ENCODE measurements at regions not wholly inside any gene's neighbourhood (a gene's known extent, or its start where the extent isn't known, plus 50 kb on each side); places are given as distances from the start of the nearest gene placed in this dataset.

- H3K27me3 ChIP-seq (replicated peaks; ENCODE audit: control insufficient read depth, insufficient read depth, low read length, poor library complexity, severe bottlenecking), result no peaks in the 10 kb centered on the region
- no peak for DNase-seq
- no peak overlapping the region for H3K27ac ChIP-seq (ENCODE audit: insufficient read depth, low read length, poor library complexity, severe bottlenecking)
- no peak overlapping the region for H3K4me3 ChIP-seq (ENCODE audit: insufficient read depth, low read depth, low read length, poor library complexity, severe bottlenecking)
- H3K36me3 ChIP-seq (ENCODE audit: control insufficient read depth, insufficient read depth, low read length), result no peaks in the 10 kb centered on the region
- no peaks in the 10 kb centered on the region for H3K4me1 ChIP-seq (ENCODE audit: control insufficient read depth, insufficient read depth, low read length, poor library complexity, severe bottlenecking)
- no peaks in the 10 kb centered on the region for H3K9me3 ChIP-seq (ENCODE audit: control insufficient read depth, low read length)
These were observed 70.0 kb downstream of the IRX2 start for GRCh38 chr5:2681476-2681875.

- H3K4me3 ChIP-seq (ENCODE audit: insufficient read depth, low read depth, low read length, poor library complexity, severe bottlenecking), result no peak overlapping the region
- H3K36me3 ChIP-seq (ENCODE audit: control insufficient read depth, insufficient read depth, low read length), result no peaks in the 10 kb centered on the region
- no peaks in the 10 kb centered on the region for H3K27me3 ChIP-seq (replicated peaks; ENCODE audit: control insufficient read depth, insufficient read depth, low read length, poor library complexity, severe bottlenecking)
- no peaks in the 10 kb centered on the region for H3K4me1 ChIP-seq (ENCODE audit: control insufficient read depth, insufficient read depth, low read length, poor library complexity, severe bottlenecking)
- no peak for DNase-seq
- no peak overlapping the region for H3K27ac ChIP-seq (ENCODE audit: insufficient read depth, low read length, poor library complexity, severe bottlenecking)
- no peaks in the 10 kb centered on the region for H3K9me3 ChIP-seq (ENCODE audit: control insufficient read depth, low read length)
These were observed 70.5 kb downstream of the IRX2 start for GRCh38 chr5:2680979-2681378.

GRCh38 chr5:2677689-2678088, 73.8 kb downstream of the IRX2 start:
- DNase-seq, result no peak
- no peaks in the 10 kb centered on the region for H3K27me3 ChIP-seq (replicated peaks; ENCODE audit: control insufficient read depth, insufficient read depth, low read length, poor library complexity, severe bottlenecking)
- H3K9me3 ChIP-seq (ENCODE audit: control insufficient read depth, low read length), result no peaks in the 10 kb centered on the region
- H3K27ac ChIP-seq (ENCODE audit: insufficient read depth, low read length, poor library complexity, severe bottlenecking), result no peak overlapping the region
- H3K4me1 ChIP-seq (ENCODE audit: control insufficient read depth, insufficient read depth, low read length, poor library complexity, severe bottlenecking), result no peaks in the 10 kb centered on the region
- H3K36me3 ChIP-seq (ENCODE audit: control insufficient read depth, insufficient read depth, low read length), result no peaks in the 10 kb centered on the region
- H3K4me3 ChIP-seq (ENCODE audit: insufficient read depth, low read depth, low read length, poor library complexity, severe bottlenecking), result no peak overlapping the region

GRCh38 chr5:2675548-2675947, 75.9 kb downstream of the IRX2 start:
- Histone ChIP-seq H3K4me3 (ENCODE audit: insufficient read depth, low read depth, low read length, poor library complexity, severe bottlenecking) (no peak overlapping the region), H3K27ac (ENCODE audit: insufficient read depth, low read length, poor library complexity, severe bottlenecking) (no peak overlapping the region), H3K4me1 (ENCODE audit: control insufficient read depth, insufficient read depth, low read length, poor library complexity, severe bottlenecking) (no peaks in the 10 kb centered on the region), H3K36me3 (ENCODE audit: control insufficient read depth, insufficient read depth, low read length) (no peaks in the 10 kb centered on the region), H3K27me3 (replicated peaks; ENCODE audit: control insufficient read depth, insufficient read depth, low read length, poor library complexity, severe bottlenecking) (no peaks in the 10 kb centered on the region), H3K9me3 (ENCODE audit: control insufficient read depth, low read length) (no peaks in the 10 kb centered on the region)
- no peak for DNase-seq

GRCh38 chr5:2674456-2674855, 77.0 kb downstream of the IRX2 start:
- no peak overlapping the region for H3K27ac ChIP-seq (ENCODE audit: insufficient read depth, low read length, poor library complexity, severe bottlenecking)
- DNase-seq, result no peak

GRCh38 chr5:2670940-2671339, 80.5 kb downstream of the IRX2 start:
- no peak overlapping the region for H3K4me3 ChIP-seq (ENCODE audit: insufficient read depth, low read depth, low read length, poor library complexity, severe bottlenecking)
- H3K9me3 ChIP-seq (ENCODE audit: control insufficient read depth, low read length), result no peaks in the 10 kb centered on the region
- no peak overlapping the region for H3K27ac ChIP-seq (ENCODE audit: insufficient read depth, low read length, poor library complexity, severe bottlenecking)
- no peaks in the 10 kb centered on the region for H3K27me3 ChIP-seq (replicated peaks; ENCODE audit: control insufficient read depth, insufficient read depth, low read length, poor library complexity, severe bottlenecking)
- no peaks in the 10 kb centered on the region for H3K36me3 ChIP-seq (ENCODE audit: control insufficient read depth, insufficient read depth, low read length)
- DNase-seq, result no peak
- no peaks in the 10 kb centered on the region for H3K4me1 ChIP-seq (ENCODE audit: control insufficient read depth, insufficient read depth, low read length, poor library complexity, severe bottlenecking)

More at GRCh38 chr5:2674456-2674855, 77.0 kb downstream of the IRX2 start:
- Histone ChIP-seq H3K4me1 (ENCODE audit: control insufficient read depth, insufficient read depth, low read length, poor library complexity, severe bottlenecking) (no peaks in the 10 kb centered on the region), H3K36me3 (ENCODE audit: control insufficient read depth, insufficient read depth, low read length) (no peaks in the 10 kb centered on the region), H3K9me3 (ENCODE audit: control insufficient read depth, low read length) (no peaks in the 10 kb centered on the region), H3K27me3 (replicated peaks; ENCODE audit: control insufficient read depth, insufficient read depth, low read length, poor library complexity, severe bottlenecking) (no peaks in the 10 kb centered on the region), H3K4me3 (ENCODE audit: insufficient read depth, low read depth, low read length, poor library complexity, severe bottlenecking) (no peak overlapping the region)

GRCh38 chr5:2669913-2670312, 81.6 kb downstream of the IRX2 start:
- DNase-seq, result no peak
- H3K9me3 ChIP-seq (ENCODE audit: control insufficient read depth, low read length), result no peaks in the 10 kb centered on the region
- H3K36me3 ChIP-seq (ENCODE audit: control insufficient read depth, insufficient read depth, low read length), result no peaks in the 10 kb centered on the region

GRCh38 chr5:2669259-2669658, 82.2 kb downstream of the IRX2 start:
- Histone ChIP-seq H3K4me1 (ENCODE audit: control insufficient read depth, insufficient read depth, low read length, poor library complexity, severe bottlenecking) (no peaks in the 10 kb centered on the region), H3K4me3 (ENCODE audit: insufficient read depth, low read depth, low read length, poor library complexity, severe bottlenecking) (no peak overlapping the region), H3K36me3 (ENCODE audit: control insufficient read depth, insufficient read depth, low read length) (no peaks in the 10 kb centered on the region), H3K9me3 (ENCODE audit: control insufficient read depth, low read length) (no peaks in the 10 kb centered on the region), H3K27ac (ENCODE audit: insufficient read depth, low read length, poor library complexity, severe bottlenecking) (no peak overlapping the region), H3K27me3 (replicated peaks; ENCODE audit: control insufficient read depth, insufficient read depth, low read length, poor library complexity, severe bottlenecking) (no peaks in the 10 kb centered on the region)
- DNase-seq, result no peak

More at GRCh38 chr5:2669913-2670312, 81.6 kb downstream of the IRX2 start:
- Histone ChIP-seq H3K27me3 (replicated peaks; ENCODE audit: control insufficient read depth, insufficient read depth, low read length, poor library complexity, severe bottlenecking) (no peaks in the 10 kb centered on the region), H3K4me1 (ENCODE audit: control insufficient read depth, insufficient read depth, low read length, poor library complexity, severe bottlenecking) (no peaks in the 10 kb centered on the region), H3K27ac (ENCODE audit: insufficient read depth, low read length, poor library complexity, severe bottlenecking) (no peak overlapping the region), H3K4me3 (ENCODE audit: insufficient read depth, low read depth, low read length, poor library complexity, severe bottlenecking) (no peak overlapping the region)

- Histone ChIP-seq H3K27me3 (replicated peaks; ENCODE audit: control insufficient read depth, insufficient read depth, low read length, poor library complexity, severe bottlenecking) (no peaks in the 10 kb centered on the region), H3K36me3 (ENCODE audit: control insufficient read depth, insufficient read depth, low read length) (no peaks in the 10 kb centered on the region), H3K9me3 (ENCODE audit: control insufficient read depth, low read length) (no peaks in the 10 kb centered on the region), H3K27ac (ENCODE audit: insufficient read depth, low read length, poor library complexity, severe bottlenecking) (no peak overlapping the region), H3K4me3 (ENCODE audit: insufficient read depth, low read depth, low read length, poor library complexity, severe bottlenecking) (no peak overlapping the region), H3K4me1 (ENCODE audit: control insufficient read depth, insufficient read depth, low read length, poor library complexity, severe bottlenecking) (no peaks in the 10 kb centered on the region)
- DNase-seq, result no peak
These were observed 85.4 kb downstream of the IRX2 start for GRCh38 chr5:2666081-2666480.

- DNase-seq, result no peak
- no peaks in the 10 kb centered on the region for H3K27me3 ChIP-seq (replicated peaks; ENCODE audit: control insufficient read depth, insufficient read depth, low read length, poor library complexity, severe bottlenecking)
- no peak overlapping the region for H3K4me3 ChIP-seq (ENCODE audit: insufficient read depth, low read depth, low read length, poor library complexity, severe bottlenecking)
- no peaks in the 10 kb centered on the region for H3K36me3 ChIP-seq (ENCODE audit: control insufficient read depth, insufficient read depth, low read length)
- H3K4me1 ChIP-seq (ENCODE audit: control insufficient read depth, insufficient read depth, low read length, poor library complexity, severe bottlenecking), result no peaks in the 10 kb centered on the region
- no peak overlapping the region for H3K27ac ChIP-seq (ENCODE audit: insufficient read depth, low read length, poor library complexity, severe bottlenecking)
- H3K9me3 ChIP-seq (ENCODE audit: control insufficient read depth, low read length), result no peaks in the 10 kb centered on the region
These were observed 88.0 kb downstream of the IRX2 start for GRCh38 chr5:2663489-2663888.

- Histone ChIP-seq H3K9me3 (ENCODE audit: control insufficient read depth, low read length) (no peaks in the 10 kb centered on the region), H3K36me3 (ENCODE audit: control insufficient read depth, insufficient read depth, low read length) (no peaks in the 10 kb centered on the region), H3K27me3 (replicated peaks; ENCODE audit: control insufficient read depth, insufficient read depth, low read length, poor library complexity, severe bottlenecking) (no peaks in the 10 kb centered on the region), H3K4me3 (ENCODE audit: insufficient read depth, low read depth, low read length, poor library complexity, severe bottlenecking) (no peak overlapping the region), H3K4me1 (ENCODE audit: control insufficient read depth, insufficient read depth, low read length, poor library complexity, severe bottlenecking) (no peaks in the 10 kb centered on the region), H3K27ac (ENCODE audit: insufficient read depth, low read length, poor library complexity, severe bottlenecking) (no peak overlapping the region)
- DNase-seq, result no peak
These were observed 91.2 kb downstream of the IRX2 start for GRCh38 chr5:2660315-2660714.
